ENCODE measurements at regions not wholly inside any gene's neighbourhood (a gene's known extent, or its start where the extent isn't known, plus 50 kb on each side); places are given as distances from the start of the nearest gene placed in this dataset.

- TF ChIP-seq, protein P1, sequence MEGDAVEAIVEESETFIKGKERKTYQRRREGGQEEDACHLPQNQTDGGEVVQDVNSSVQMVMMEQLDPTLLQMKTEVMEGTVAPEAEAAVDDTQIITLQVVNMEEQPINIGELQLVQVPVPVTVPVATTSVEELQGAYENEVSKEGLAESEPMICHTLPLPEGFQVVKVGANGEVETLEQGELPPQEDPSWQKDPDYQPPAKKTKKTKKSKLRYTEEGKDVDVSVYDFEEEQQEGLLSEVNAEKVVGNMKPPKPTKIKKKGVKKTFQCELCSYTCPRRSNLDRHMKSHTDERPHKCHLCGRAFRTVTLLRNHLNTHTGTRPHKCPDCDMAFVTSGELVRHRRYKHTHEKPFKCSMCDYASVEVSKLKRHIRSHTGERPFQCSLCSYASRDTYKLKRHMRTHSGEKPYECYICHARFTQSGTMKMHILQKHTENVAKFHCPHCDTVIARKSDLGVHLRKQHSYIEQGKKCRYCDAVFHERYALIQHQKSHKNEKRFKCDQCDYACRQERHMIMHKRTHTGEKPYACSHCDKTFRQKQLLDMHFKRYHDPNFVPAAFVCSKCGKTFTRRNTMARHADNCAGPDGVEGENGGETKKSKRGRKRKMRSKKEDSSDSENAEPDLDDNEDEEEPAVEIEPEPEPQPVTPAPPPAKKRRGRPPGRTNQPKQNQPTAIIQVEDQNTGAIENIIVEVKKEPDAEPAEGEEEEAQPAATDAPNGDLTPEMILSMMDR (IDR thresholded peaks at IDR 0.05), result no peak
- no peaks in the 10 kb centered on the region for H3K36me3 ChIP-seq
- no peaks in the 10 kb centered on the region for H3K4me1 ChIP-seq
- H3K27me3 ChIP-seq, result no peaks in the 10 kb centered on the region
- no peak overlapping the region for H3K27ac ChIP-seq
- H3K9me3 ChIP-seq, result no peaks in the 10 kb centered on the region
- DNase-seq (ENCODE audit: low spot score), result no peak
- no peak overlapping the region for H3K4me3 ChIP-seq
These were observed 124.7 kb upstream of the NIPBL start for GRCh38 chr5:36751886-36752285.

GRCh38 chr5:36755342-36755741 lies 121.2 kb upstream of the NIPBL start:
- Histone ChIP-seq H3K4me1 (no peaks in the 10 kb centered on the region), H3K27me3 (no peaks in the 10 kb centered on the region), H3K4me3 (no peak overlapping the region), H3K27ac (no peak overlapping the region), H3K9me3 (no peaks in the 10 kb centered on the region), H3K36me3 (no peaks in the 10 kb centered on the region)
- no peak for DNase-seq (ENCODE audit: low spot score)
- TF ChIP-seq, protein P1 (IDR thresholded peaks at IDR 0.05), result no peak

DNA sequence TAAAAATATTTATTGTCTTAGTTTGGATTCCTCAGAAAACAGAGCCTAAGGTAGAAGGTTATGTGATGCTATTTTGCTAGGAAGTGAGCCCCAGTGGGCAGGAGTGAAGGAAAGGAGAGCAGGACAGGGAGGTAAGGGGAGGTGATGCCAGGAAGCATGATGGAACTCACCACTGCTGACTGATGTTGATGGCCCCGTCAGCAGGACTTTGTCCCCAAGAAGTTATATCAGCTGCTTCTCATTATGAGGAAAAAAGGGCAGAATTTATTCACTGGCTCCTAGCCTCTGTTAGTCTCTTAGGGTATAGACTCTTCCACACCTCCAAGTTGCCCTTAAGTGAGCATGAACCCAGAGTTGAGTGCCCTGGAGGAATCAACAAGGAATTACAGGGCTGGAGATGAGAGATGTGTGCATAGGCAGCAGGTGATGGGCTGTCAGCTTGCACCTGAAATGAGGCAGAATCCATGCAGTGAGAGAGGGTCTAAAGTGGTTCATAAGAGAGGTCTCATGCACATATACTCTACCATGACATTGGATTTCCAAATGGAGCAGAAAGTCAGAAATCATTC lies 120.6 kb upstream of the NIPBL start:
- no peaks in the 10 kb centered on the region for H3K27me3 ChIP-seq
- no peaks in the 10 kb centered on the region for H3K36me3 ChIP-seq
- TF ChIP-seq, protein P1 (IDR thresholded peaks at IDR 0.05), result no peak
- H3K4me1 ChIP-seq, result no peaks in the 10 kb centered on the region
- no peak for DNase-seq (ENCODE audit: low spot score)
- H3K9me3 ChIP-seq, result no peaks in the 10 kb centered on the region
- no peak overlapping the region for H3K27ac ChIP-seq
- no peak overlapping the region for H3K4me3 ChIP-seq

DNA sequence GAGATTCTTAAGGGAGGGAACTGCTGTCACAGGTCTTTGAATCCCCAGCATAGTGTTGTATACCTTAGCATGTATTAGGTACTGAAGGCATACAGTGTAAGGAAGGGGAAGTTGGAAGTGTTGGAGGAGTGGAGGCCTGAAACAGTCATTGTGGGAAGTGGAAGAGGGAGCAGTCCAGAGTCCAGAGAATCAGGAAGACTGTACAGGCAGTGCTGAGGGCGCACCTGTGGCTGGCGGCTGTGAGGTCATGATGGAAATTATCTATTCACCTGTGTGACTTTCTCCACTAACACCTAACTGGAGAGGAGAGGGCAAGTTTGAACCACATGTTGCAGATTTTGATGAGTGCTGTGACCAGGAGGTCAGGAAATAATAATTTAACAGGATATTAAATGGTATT lies 119.7 kb upstream of the NIPBL start:
- no peaks in the 10 kb centered on the region for H3K27me3 ChIP-seq
- no peak overlapping the region for H3K27ac ChIP-seq
- H3K4me3 ChIP-seq, result no peak overlapping the region
- H3K4me1 ChIP-seq, result no peaks in the 10 kb centered on the region
- TF ChIP-seq, protein P1 (IDR thresholded peaks at IDR 0.05), result no peak
- H3K36me3 ChIP-seq, result no peaks in the 10 kb centered on the region
- H3K9me3 ChIP-seq, result no peaks in the 10 kb centered on the region
- no peak for DNase-seq (ENCODE audit: low spot score)

DNA sequence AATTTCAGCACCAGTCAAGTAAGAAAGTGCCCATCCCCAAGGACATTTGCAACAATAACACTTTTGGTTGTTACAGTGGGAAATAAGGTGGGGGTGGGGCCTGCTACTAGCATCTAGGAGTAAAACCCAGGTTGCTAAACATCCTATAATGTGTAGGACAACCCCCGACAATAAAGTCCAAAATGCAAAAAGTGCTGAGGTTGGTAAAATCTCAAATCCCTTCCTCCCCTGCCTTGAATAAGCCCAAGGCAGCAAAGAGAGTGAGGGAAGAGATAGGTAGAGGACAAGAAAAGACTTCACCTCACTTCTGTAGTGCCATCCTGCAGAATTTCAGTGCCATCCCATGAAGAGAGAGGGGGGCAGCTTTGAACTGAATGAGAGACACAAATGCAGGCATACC lies 117.5 kb upstream of the NIPBL start:
- TF ChIP-seq, protein P1 (IDR thresholded peaks at IDR 0.05), result no peak
- Histone ChIP-seq H3K36me3 (no peaks in the 10 kb centered on the region), H3K4me1 (no peaks in the 10 kb centered on the region), H3K27ac (no peak overlapping the region), H3K27me3 (no peaks in the 10 kb centered on the region), H3K4me3 (no peak overlapping the region), H3K9me3 (no peaks in the 10 kb centered on the region)
- no peak for DNase-seq (ENCODE audit: low spot score)

- DNase-seq (ENCODE audit: low spot score), result no peak
These were observed 113.1 kb upstream of the NIPBL start for GRCh38 chr5:36763454-36763853.

More at GRCh38 chr5:36763454-36763853, 113.1 kb upstream of the NIPBL start:
- Histone ChIP-seq H3K4me1 (no peaks in the 10 kb centered on the region), H3K27ac (no peak overlapping the region), H3K9me3 (no peaks in the 10 kb centered on the region), H3K36me3 (no peaks in the 10 kb centered on the region), H3K4me3 (no peak overlapping the region), H3K27me3 (no peaks in the 10 kb centered on the region)
- TF ChIP-seq, protein P1 (IDR thresholded peaks at IDR 0.05), result no peak

All from right atrium auricular region (tissue), 2 donors.